Upper lobe of left lung (tissue), 6 donors: ENCODE measurements at regions not wholly inside any gene's neighbourhood (a gene's known extent, or its start where the extent isn't known, plus 50 kb on each side); places are given as distances from the start of the nearest gene placed in this dataset.

Source experiments
- ATAC-seq, 2 donors: fragments of 200-7000 bp; cut with Tn5 transposase; one replicate each; pipeline ENCODE4 v1.9.1; 2022; ENCODE audit warnings: mild to moderate bottlenecking in 2 of 2, moderate library complexity in 2 of 2; ENCODE audit not compliant: low FRiP score in 2 of 2
- DNase-seq, 2 donors: peaks; one replicate each; pipeline ENCODE4 v3.0.0-alpha.2; 2019 to 2020
- H3K27ac ChIP-seq, 4 donors: fragments of 200-600 bp; sonication (generic); one replicate each; pipeline ENCODE4 v1.5.1; 2016 to 2019
- H3K27me3 ChIP-seq, 4 donors: fragments of 200-600 bp; sonication (generic); one replicate each; pipeline ENCODE4 v1.5.1; 2017 to 2019
- H3K36me3 ChIP-seq, 4 donors: fragments of 200-600 bp; sonication (generic); one replicate each; pipeline ENCODE4 v1.5.1; 2016 to 2019
- H3K4me1 ChIP-seq, 4 donors: fragments of 200-600 bp; sonication (generic); one replicate each; pipeline ENCODE4 v1.5.1; 2018 to 2019
- H3K4me3 ChIP-seq, 4 donors: fragments of 200-600 bp; sonication (generic); one replicate each; pipeline ENCODE4 v1.5.1; 2017 to 2019; ENCODE audit warnings: mild to moderate bottlenecking in 2 of 4, moderate library complexity in 1 of 4
- H3K9me3 ChIP-seq, 4 donors: fragments of 200-600 bp; sonication (generic); one replicate each; pipeline ENCODE4 v1.5.1; 2018 to 2019
- EP300 ChIP-seq, 4 donors: sonication (generic); formaldehyde crosslinking; IDR thresholded peaks; one replicate each; pipeline ENCODE4 v1.5.1; 2017; ENCODE audit warnings: antibody characterized with exemption in 4 of 4, control low read depth in 2 of 4
- POLR2A ChIP-seq, 4 donors: fragments of 450-650 bp; IDR thresholded peaks; one replicate each; pipeline ENCODE4 v1.5.1; 2016 to 2017; ENCODE audit warnings: antibody characterized with exemption in 4 of 4, mild to moderate bottlenecking in 2 of 4
- POLR2AphosphoS5 ChIP-seq, 2 donors: sonication (generic); formaldehyde crosslinking; IDR thresholded peaks; one replicate each; pipeline ENCODE4 v1.5.1; 2017; ENCODE audit warnings: antibody characterized with exemption in 2 of 2
- WGBS, 2 donors: methylation state at CpG; one replicate each; pipeline ENCODE4 v1.1.5; 2017 to 2018; 5-methylcytosine and 5-hydroxymethylcytosine counted together
- TF ChIP-seq, protein P1 (sequence below), 6 experiments: fragments of 450-650 bp in 4 of 6; fragments of 200-600 bp in 2 of 6; sonication (generic) in 2 of 6; IDR thresholded peaks; one replicate each; pipeline ENCODE4 v1.5.1; 2016 to 2019; ENCODE audit warnings: antibody characterized with exemption in 6 of 6
- donor health status: DM: no; HTN: no; CAD: no; lungs with moderate emphysema.
- donor health status: DM: no; HTN: yes; CAD: no; lungs with severe emphysema.

DNA sequence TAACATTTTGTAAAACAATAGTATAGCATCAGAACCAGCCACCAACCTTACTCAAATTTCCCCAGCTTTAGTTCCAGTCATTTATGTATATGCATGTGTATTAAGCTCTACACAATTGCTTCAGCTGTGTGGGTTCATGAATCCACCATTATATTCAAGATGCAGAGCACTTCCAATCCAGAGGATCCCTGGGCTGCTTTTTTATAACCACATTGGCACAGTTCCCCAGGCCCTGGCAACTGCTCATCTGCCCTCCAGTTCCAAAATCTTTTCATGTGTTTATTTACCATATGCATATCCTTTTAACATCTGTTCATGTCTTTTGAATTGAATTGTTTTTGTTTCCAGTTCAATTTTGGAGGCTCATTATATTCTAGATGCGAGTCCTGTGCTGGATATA is 482.9 kb upstream of the HS6ST1 start:
- Histone ChIP-seq H3K4me3 (no peak overlapping the region), H3K36me3 (no peaks in the 10 kb centered on the region), H3K27me3 (no peaks in the 10 kb centered on the region), H3K27ac (no peak overlapping the region), H3K4me1 (no peaks in the 10 kb centered on the region), H3K9me3 (no peaks in the 10 kb centered on the region)
- no peak for ATAC-seq
- no peak for TF ChIP-seq POLR2A (IDR thresholded peaks at IDR 0.05)
- TF ChIP-seq, protein P1, sequence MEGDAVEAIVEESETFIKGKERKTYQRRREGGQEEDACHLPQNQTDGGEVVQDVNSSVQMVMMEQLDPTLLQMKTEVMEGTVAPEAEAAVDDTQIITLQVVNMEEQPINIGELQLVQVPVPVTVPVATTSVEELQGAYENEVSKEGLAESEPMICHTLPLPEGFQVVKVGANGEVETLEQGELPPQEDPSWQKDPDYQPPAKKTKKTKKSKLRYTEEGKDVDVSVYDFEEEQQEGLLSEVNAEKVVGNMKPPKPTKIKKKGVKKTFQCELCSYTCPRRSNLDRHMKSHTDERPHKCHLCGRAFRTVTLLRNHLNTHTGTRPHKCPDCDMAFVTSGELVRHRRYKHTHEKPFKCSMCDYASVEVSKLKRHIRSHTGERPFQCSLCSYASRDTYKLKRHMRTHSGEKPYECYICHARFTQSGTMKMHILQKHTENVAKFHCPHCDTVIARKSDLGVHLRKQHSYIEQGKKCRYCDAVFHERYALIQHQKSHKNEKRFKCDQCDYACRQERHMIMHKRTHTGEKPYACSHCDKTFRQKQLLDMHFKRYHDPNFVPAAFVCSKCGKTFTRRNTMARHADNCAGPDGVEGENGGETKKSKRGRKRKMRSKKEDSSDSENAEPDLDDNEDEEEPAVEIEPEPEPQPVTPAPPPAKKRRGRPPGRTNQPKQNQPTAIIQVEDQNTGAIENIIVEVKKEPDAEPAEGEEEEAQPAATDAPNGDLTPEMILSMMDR (IDR thresholded peaks at IDR 0.05): no peak
- TF ChIP-seq POLR2AphosphoS5 (IDR thresholded peaks at IDR 0.05): no peak
- no peak for TF ChIP-seq EP300 (IDR thresholded peaks at IDR 0.05)
- DNase-seq: no peak
- 50 to 84% methylated on average over 1 of the region's 1 CpG for WGBS, 2 donors

DNA sequence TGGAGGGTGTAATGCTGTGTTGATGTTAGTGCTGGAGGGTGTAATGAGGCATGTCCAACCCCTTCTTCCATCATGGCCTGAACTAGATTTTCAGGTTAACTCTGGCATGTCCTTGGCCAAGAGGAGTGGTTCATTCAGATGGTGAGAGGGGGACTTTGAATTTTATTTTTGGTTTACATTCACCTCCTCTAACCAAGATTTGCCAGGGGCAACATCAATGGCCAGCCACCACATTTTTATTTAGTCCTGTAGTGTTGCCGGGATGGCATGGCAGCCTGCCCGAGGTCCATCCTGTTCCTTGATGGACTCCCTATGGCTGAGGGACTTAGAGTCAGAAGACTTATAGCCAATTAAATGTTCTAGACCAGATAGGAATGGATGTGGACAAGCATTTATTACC is 484.6 kb upstream of the HS6ST1 start:
- WGBS, 2 donors: 87 to 95% methylated on average over 2 of the region's 2 CpGs
- no peak overlapping the region for H3K27ac ChIP-seq
- no peak overlapping the region for H3K4me3 ChIP-seq
- no peaks in the 10 kb centered on the region for H3K27me3 ChIP-seq
- DNase-seq: no peak
- no peaks in the 10 kb centered on the region for H3K36me3 ChIP-seq
- no peak for ATAC-seq
- H3K9me3 ChIP-seq: no peaks in the 10 kb centered on the region
- TF ChIP-seq EP300 (IDR thresholded peaks at IDR 0.05) (no peak), POLR2A (IDR thresholded peaks at IDR 0.05) (no peak), POLR2AphosphoS5 (IDR thresholded peaks at IDR 0.05) (no peak)
- TF ChIP-seq, protein P1 (IDR thresholded peaks at IDR 0.05): no peak
- no peaks in the 10 kb centered on the region for H3K4me1 ChIP-seq

DNA sequence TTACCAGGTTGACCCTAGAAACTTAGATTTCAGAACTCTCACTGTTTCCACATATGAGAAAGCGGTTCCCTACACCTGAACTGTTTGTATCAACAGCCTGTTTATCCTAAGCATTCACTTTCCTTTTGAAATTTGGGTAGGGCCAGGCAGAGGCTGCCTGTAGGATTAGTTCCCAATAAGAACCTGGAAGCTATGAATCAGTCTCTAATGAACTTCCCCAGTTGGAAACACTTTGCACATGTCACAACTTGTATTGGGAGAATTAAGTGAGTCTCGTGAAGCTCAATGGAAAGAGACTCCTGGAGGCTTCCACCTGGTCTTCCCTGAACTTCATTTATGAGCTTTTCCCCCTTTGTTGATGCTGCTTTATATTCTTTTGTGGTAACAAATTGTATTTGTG is 486.6 kb upstream of the HS6ST1 start:
- no peak for DNase-seq
- TF ChIP-seq EP300 (IDR thresholded peaks at IDR 0.05) (no peak), POLR2A (IDR thresholded peaks at IDR 0.05) (no peak), POLR2AphosphoS5 (IDR thresholded peaks at IDR 0.05) (no peak)
- TF ChIP-seq, protein P1 (IDR thresholded peaks at IDR 0.05): no peak
- no peak overlapping the region for H3K4me3 ChIP-seq
- no peak overlapping the region for H3K27ac ChIP-seq
- WGBS, 2 donors: 70 to 94% methylated on average over 2 of the region's 2 CpGs
- no peaks in the 10 kb centered on the region for H3K4me1 ChIP-seq
- no peaks in the 10 kb centered on the region for H3K9me3 ChIP-seq
- no peak for ATAC-seq
- no peaks in the 10 kb centered on the region for H3K27me3 ChIP-seq
- H3K36me3 ChIP-seq: no peaks in the 10 kb centered on the region

DNA sequence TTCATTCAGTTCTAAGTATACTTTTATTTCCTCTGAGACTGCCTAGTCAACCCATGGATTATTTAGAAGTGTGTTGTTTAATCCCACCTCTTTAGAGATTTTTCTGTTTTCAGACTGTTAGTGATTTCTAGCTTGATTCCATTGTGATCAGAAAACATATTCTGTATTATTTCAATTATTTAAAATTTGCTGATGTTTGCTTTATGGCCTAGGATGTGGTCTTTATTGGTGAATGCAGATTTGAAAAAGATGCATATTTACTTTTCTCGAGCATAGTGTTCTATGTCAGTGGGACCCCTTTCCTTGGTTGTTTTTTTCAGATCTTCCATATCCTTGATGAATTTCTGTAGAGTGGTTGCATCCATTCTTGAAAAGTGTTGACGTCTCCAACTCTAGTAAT is 487.2 kb upstream of the HS6ST1 start:
- Histone ChIP-seq H3K4me1 (no peaks in the 10 kb centered on the region), H3K4me3 (no peak overlapping the region), H3K27ac (no peak overlapping the region), H3K36me3 (no peaks in the 10 kb centered on the region), H3K27me3 (no peaks in the 10 kb centered on the region), H3K9me3 (no peaks in the 10 kb centered on the region)
- no peak for ATAC-seq
- no peak for DNase-seq
- WGBS, 2 donors: 84 to 92% methylated on average over 2 of the region's 2 CpGs
- no peak for TF ChIP-seq POLR2A (IDR thresholded peaks at IDR 0.05)
- TF ChIP-seq POLR2AphosphoS5 (IDR thresholded peaks at IDR 0.05): no peak
- TF ChIP-seq EP300 (IDR thresholded peaks at IDR 0.05): no peak
- TF ChIP-seq, protein P1 (IDR thresholded peaks at IDR 0.05): no peak

DNA sequence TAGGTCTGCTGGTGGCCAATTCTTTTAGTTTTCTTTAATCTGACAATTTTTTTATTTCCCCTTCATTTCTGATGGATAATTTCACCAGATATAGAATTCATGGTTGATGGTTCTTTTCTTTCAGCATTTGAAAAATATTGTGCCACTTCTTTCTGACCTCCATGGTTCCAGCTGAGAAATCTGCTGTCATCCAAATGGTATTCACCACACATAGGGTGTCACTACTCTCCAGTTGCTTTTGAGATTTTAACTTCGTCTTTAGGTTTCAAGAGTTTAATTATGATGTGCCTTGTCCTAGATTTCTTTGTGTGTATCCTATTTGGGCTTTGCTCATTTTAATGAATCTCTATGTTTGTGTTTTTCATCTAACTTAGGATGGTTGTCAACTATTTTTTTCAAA is 488.6 kb upstream of the HS6ST1 start:
- no peak overlapping the region for H3K4me3 ChIP-seq
- no peaks in the 10 kb centered on the region for H3K36me3 ChIP-seq
- no peak for DNase-seq
- TF ChIP-seq, protein P1 (IDR thresholded peaks at IDR 0.05): no peak
- TF ChIP-seq POLR2A (IDR thresholded peaks at IDR 0.05) (no peak), POLR2AphosphoS5 (IDR thresholded peaks at IDR 0.05) (no peak), EP300 (IDR thresholded peaks at IDR 0.05) (no peak)
- H3K27ac ChIP-seq: no peak overlapping the region
- WGBS, 2 donors: 83 to 97% methylated on average over 1 of the region's 1 CpG
- no peak for ATAC-seq
- no peaks in the 10 kb centered on the region for H3K4me1 ChIP-seq
- no peaks in the 10 kb centered on the region for H3K27me3 ChIP-seq
- no peaks in the 10 kb centered on the region for H3K9me3 ChIP-seq
